ENCODE measurements at regions not wholly inside any gene's neighbourhood (a gene's known extent, or its start where the extent isn't known, plus 50 kb on each side); places are given as distances from the start of the nearest gene placed in this dataset.

- 2% methylated on average over 5 of the region's 6 CpGs for WGBS (ENCODE audit: insufficient coverage, low coverage, missing lambda C conversion rate)
- CTCF ChIA-PET (ENCODE audit: low intra/inter-chr PET ratio), result no interaction called here
- Histone ChIP-seq H3K4me3 (no peak overlapping the region), H3K36me3 (ENCODE audit: control insufficient read depth, insufficient read depth, low read length) (no peaks in the 10 kb centered on the region), H3K9me1 (ENCODE audit: control insufficient read depth, insufficient read depth, low read length) (no peaks in the 10 kb centered on the region), H3K9ac (ENCODE audit: insufficient read depth in 1 of 2, low read depth in 2 of 2, low read length in 2 of 2) (no peak overlapping the region), H3K79me2 (ENCODE audit: control insufficient read depth, insufficient read depth, low read length) (no peaks in the 10 kb centered on the region), H3K27me3 (ENCODE audit: control insufficient read depth in 2 of 2, insufficient read depth in 2 of 2, low read length in 2 of 2) (no peaks in the 10 kb centered on the region), H3K27ac (ENCODE audit: extremely low read depth, low read depth, low read length) (no peak overlapping the region), H3K4me1 (replicated peaks in 1 of 2; ENCODE audit: control insufficient read depth in 2 of 2, insufficient read depth in 2 of 2, low read length in 2 of 2) (no peaks in the 10 kb centered on the region), H4K20me1 (replicated peaks; ENCODE audit: control insufficient read depth, insufficient read depth, low read length) (no peaks in the 10 kb centered on the region), H3K9me3 (replicated peaks; ENCODE audit: control insufficient read depth, insufficient read depth, low read depth, low read length) (no peaks in the 10 kb centered on the region), H2AFZ (ENCODE audit: low read depth, low read length) (no peak overlapping the region), H3K4me2 (ENCODE audit: insufficient read depth, low read length) (no peak overlapping the region)
- POLR2A ChIA-PET, result no interaction called here
- in situ Hi-C loops (cut with MboI), result no loop called here
- intact Hi-C loops (cut with micrococcal nuclease), result no loop called here
- BruUV-seq (replicated peaks), result no TSS peak
- DNase-seq (ENCODE audit: extremely low read depth in 1 of 4, low spot score in 3 of 4) (no peak), FAIRE-seq (no peak), ATAC-seq (no peak)
- TF ChIP-seq MTA2 (IDR thresholded peaks at IDR 0.05; ENCODE audit: low read depth) (no peak), SMAD2 (IDR thresholded peaks at IDR 0.05; ENCODE audit: low read depth, low read length) (no peak), HOMEZ (CRISPR knock-in tag; IDR thresholded peaks at IDR 0.05) (no peak), POLR3A (IDR thresholded peaks at IDR 0.05; ENCODE audit: borderline replicate concordance, extremely low read depth, insufficient read depth, insufficient read length) (no peak), CHD1 (IDR thresholded peaks at IDR 0.05; ENCODE audit: low read length) (no peak)
- TF ChIP-seq, protein P1, sequence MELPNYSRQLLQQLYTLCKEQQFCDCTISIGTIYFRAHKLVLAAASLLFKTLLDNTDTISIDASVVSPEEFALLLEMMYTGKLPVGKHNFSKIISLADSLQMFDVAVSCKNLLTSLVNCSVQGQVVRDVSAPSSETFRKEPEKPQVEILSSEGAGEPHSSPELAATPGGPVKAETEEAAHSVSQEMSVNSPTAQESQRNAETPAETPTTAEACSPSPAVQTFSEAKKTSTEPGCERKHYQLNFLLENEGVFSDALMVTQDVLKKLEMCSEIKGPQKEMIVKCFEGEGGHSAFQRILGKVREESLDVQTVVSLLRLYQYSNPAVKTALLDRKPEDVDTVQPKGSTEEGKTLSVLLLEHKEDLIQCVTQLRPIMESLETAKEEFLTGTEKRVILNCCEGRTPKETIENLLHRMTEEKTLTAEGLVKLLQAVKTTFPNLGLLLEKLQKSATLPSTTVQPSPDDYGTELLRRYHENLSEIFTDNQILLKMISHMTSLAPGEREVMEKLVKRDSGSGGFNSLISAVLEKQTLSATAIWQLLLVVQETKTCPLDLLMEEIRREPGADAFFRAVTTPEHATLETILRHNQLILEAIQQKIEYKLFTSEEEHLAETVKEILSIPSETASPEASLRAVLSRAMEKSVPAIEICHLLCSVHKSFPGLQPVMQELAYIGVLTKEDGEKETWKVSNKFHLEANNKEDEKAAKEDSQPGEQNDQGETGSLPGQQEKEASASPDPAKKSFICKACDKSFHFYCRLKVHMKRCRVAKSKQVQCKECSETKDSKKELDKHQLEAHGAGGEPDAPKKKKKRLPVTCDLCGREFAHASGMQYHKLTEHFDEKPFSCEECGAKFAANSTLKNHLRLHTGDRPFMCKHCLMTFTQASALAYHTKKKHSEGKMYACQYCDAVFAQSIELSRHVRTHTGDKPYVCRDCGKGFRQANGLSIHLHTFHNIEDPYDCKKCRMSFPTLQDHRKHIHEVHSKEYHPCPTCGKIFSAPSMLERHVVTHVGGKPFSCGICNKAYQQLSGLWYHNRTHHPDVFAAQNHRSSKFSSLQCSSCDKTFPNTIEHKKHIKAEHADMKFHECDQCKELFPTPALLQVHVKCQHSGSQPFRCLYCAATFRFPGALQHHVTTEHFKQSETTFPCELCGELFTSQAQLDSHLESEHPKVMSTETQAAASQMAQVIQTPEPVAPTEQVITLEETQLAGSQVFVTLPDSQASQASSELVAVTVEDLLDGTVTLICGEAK (IDR thresholded peaks at IDR 0.05), result no peak
- TF ChIP-seq, protein P1 (CRISPR knock-in tag; IDR thresholded peaks at IDR 0.05), result no peak
- TF ChIP-seq, protein P2, sequence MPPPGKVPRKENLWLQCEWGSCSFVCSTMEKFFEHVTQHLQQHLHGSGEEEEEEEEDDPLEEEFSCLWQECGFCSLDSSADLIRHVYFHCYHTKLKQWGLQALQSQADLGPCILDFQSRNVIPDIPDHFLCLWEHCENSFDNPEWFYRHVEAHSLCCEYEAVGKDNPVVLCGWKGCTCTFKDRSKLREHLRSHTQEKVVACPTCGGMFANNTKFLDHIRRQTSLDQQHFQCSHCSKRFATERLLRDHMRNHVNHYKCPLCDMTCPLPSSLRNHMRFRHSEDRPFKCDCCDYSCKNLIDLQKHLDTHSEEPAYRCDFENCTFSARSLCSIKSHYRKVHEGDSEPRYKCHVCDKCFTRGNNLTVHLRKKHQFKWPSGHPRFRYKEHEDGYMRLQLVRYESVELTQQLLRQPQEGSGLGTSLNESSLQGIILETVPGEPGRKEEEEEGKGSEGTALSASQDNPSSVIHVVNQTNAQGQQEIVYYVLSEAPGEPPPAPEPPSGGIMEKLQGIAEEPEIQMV (tag; conservative IDR thresholded peaks at IDR 0.05; ENCODE audit: low read depth), result no peak
- TF ChIP-seq, protein P3, sequence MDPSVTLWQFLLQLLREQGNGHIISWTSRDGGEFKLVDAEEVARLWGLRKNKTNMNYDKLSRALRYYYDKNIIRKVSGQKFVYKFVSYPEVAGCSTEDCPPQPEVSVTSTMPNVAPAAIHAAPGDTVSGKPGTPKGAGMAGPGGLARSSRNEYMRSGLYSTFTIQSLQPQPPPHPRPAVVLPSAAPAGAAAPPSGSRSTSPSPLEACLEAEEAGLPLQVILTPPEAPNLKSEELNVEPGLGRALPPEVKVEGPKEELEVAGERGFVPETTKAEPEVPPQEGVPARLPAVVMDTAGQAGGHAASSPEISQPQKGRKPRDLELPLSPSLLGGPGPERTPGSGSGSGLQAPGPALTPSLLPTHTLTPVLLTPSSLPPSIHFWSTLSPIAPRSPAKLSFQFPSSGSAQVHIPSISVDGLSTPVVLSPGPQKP (CRISPR knock-in tag; IDR thresholded peaks at IDR 0.05), result no peak
Measured at GRCh38 chr3:95759614-95760301, 1054.6 kb upstream of the EPHA6 start.

Measured in K562 (cell line).